HL-60 (cell line): ENCODE measurements at regions not wholly inside any gene's neighbourhood (a gene's known extent, or its start where the extent isn't known, plus 50 kb on each side); places are given as distances from the start of the nearest gene placed in this dataset.

Experiments
- DNase-seq, 2 experiments: peaks; one replicate each; pipeline ENCODE4 v3.0.0-alpha.2; 2010 to 2020; ENCODE audit warnings: low read depth in 1 of 2, low spot score in 1 of 2
- H3K27ac ChIP-seq: fragments of 250-450 bp; sonication (Bioruptor Pico); replicated peaks from 2 replicates; pipeline ENCODE4 v1.5.1; 2020; ENCODE audit warnings: mild to moderate bottlenecking, moderate library complexity
- H3K27me3 ChIP-seq: fragments of 250-450 bp; sonication (Bioruptor Pico); 2 replicates; pipeline ENCODE4 v1.5.1; 2021; ENCODE audit warnings: mild to moderate bottlenecking, moderate library complexity; ENCODE audit not compliant: insufficient read depth, poor library complexity, severe bottlenecking
- H3K4me3 ChIP-seq: replicated peaks from 2 replicates; pipeline ENCODE4 v1.5.1; 2011; ENCODE audit warnings: mild to moderate bottlenecking, control low read depth, low read length; ENCODE audit not compliant: insufficient read depth
- GABPA ChIP-seq: IDR thresholded peaks from 2 replicates; pipeline ENCODE4 v1.6.1; 2012; ENCODE audit warnings: low read depth
- POLR2AphosphoS5 ChIP-seq: IDR thresholded peaks from 2 replicates; pipeline ENCODE4 v1.6.1; 2012; ENCODE audit warnings: low read depth
- SPI1 ChIP-seq: IDR thresholded peaks from 2 replicates; pipeline ENCODE4 v1.6.1; 2012; ENCODE audit warnings: low read depth, mild to moderate bottlenecking, borderline replicate concordance
- TF ChIP-seq, protein P1 (sequence below): IDR thresholded peaks from one replicate; pipeline ENCODE4 v1.5.1; 2011; ENCODE audit warnings: low read length, control low read depth, inconsistent platforms; ENCODE audit not compliant: insufficient read depth
- TF ChIP-seq, protein P2 (sequence below): IDR thresholded peaks from 2 replicates; pipeline ENCODE4 v1.6.1; 2012; ENCODE audit warnings: low read depth; ENCODE audit not compliant: insufficient replicate concordance

DNA sequence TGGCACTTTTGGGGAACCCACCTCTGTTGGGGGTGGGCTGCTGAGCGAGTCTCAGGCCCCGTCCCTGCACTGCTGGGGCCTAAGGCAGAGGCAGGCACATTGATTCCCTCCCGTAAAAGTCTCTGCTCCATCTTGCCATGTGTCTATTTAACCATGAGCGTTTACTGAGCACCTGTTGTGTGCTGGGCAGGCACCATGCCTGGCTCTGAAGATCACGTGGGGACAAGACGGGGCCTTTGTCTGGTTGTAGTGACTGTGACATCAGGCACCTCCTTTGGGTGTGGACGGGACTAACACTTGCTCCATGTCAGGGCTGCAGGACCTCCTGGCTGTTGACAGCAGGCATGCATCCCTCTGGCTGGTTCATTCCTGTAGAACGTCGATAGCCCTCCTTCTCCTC lies 204.7 kb upstream of the CIBAR2 start:
- H3K4me3 ChIP-seq, result no peak overlapping the region
- TF ChIP-seq, protein P1, sequence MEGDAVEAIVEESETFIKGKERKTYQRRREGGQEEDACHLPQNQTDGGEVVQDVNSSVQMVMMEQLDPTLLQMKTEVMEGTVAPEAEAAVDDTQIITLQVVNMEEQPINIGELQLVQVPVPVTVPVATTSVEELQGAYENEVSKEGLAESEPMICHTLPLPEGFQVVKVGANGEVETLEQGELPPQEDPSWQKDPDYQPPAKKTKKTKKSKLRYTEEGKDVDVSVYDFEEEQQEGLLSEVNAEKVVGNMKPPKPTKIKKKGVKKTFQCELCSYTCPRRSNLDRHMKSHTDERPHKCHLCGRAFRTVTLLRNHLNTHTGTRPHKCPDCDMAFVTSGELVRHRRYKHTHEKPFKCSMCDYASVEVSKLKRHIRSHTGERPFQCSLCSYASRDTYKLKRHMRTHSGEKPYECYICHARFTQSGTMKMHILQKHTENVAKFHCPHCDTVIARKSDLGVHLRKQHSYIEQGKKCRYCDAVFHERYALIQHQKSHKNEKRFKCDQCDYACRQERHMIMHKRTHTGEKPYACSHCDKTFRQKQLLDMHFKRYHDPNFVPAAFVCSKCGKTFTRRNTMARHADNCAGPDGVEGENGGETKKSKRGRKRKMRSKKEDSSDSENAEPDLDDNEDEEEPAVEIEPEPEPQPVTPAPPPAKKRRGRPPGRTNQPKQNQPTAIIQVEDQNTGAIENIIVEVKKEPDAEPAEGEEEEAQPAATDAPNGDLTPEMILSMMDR, result no peak
- no peak for TF ChIP-seq GABPA
- TF ChIP-seq SPI1, result no peak
- TF ChIP-seq, protein P2, sequence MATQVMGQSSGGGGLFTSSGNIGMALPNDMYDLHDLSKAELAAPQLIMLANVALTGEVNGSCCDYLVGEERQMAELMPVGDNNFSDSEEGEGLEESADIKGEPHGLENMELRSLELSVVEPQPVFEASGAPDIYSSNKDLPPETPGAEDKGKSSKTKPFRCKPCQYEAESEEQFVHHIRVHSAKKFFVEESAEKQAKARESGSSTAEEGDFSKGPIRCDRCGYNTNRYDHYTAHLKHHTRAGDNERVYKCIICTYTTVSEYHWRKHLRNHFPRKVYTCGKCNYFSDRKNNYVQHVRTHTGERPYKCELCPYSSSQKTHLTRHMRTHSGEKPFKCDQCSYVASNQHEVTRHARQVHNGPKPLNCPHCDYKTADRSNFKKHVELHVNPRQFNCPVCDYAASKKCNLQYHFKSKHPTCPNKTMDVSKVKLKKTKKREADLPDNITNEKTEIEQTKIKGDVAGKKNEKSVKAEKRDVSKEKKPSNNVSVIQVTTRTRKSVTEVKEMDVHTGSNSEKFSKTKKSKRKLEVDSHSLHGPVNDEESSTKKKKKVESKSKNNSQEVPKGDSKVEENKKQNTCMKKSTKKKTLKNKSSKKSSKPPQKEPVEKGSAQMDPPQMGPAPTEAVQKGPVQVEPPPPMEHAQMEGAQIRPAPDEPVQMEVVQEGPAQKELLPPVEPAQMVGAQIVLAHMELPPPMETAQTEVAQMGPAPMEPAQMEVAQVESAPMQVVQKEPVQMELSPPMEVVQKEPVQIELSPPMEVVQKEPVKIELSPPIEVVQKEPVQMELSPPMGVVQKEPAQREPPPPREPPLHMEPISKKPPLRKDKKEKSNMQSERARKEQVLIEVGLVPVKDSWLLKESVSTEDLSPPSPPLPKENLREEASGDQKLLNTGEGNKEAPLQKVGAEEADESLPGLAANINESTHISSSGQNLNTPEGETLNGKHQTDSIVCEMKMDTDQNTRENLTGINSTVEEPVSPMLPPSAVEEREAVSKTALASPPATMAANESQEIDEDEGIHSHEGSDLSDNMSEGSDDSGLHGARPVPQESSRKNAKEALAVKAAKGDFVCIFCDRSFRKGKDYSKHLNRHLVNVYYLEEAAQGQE, result no peak
- no peak for TF ChIP-seq POLR2AphosphoS5
- H3K27ac ChIP-seq, result no peak overlapping the region
- no peak for DNase-seq
- no peaks in the 10 kb centered on the region for H3K27me3 ChIP-seq

DNA sequence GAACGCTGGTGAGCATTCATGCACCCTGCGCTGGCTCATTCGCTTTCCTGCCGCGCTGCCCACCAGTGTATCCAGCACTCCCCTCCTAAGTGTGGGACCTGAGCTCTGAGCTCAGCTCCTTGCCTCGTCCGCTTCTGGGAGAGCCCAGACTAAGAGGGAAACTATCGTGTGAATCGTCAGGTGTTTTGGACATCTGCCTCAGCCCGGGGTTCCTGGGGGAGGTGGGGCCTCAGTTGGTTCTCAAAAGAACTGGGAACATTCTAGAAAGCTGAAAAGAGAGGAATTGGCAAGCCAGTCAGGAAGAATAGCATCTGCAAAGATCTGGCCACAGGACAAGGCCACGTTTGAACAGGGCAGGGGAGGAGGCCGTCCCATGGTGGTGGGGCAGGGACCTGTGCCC lies 205.4 kb upstream of the CIBAR2 start:
- H3K4me3 ChIP-seq, result no peak overlapping the region
- DNase-seq, result no peak
- TF ChIP-seq POLR2AphosphoS5, result no peak
- TF ChIP-seq, protein P1, result no peak
- TF ChIP-seq GABPA, result no peak
- TF ChIP-seq SPI1, result no peak
- TF ChIP-seq, protein P2, result no peak
- no peaks in the 10 kb centered on the region for H3K27me3 ChIP-seq
- H3K27ac ChIP-seq, result no peak overlapping the region

DNA sequence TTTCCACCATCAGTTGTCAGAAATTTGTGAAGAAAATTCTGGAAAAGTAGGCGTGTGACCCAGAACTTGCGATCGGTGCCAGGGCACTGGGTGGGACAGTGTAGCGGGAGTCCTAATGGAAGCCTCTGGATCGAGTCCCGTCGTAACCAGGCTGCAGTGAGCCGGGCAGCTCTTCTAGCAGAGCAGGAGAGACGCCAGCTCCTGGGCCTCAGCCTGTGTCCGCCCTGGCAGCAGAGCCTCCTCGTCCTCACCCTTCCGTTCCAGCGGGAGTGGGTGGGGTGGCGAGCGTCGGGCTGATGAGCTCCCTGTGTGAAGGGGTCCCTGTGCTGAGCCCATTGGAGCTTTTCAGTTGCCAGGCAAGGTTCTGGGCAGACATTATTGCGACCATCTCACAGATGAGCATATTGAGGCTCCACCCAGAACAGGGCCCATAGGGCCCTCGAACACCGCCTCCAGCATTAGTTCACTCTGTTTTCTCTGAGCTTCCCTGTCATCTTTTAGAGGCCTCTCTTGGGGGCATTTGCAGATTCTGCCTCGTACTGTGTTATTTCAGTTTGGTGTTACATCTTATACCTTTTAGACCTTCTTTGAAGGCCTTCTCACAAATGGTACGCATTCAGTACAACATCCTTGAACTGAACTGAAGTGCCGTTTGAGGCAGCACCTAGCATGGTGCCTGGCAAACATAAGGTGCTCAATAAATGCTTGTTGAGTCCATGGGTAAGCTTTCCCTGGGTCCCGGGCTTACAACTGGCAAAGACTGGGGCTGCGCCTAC lies 207.1 kb upstream of the CIBAR2 start:
- no peak for DNase-seq
- TF ChIP-seq, protein P1, result no peak
- TF ChIP-seq, protein P2, result no peak
- TF ChIP-seq SPI1, result no peak
- TF ChIP-seq GABPA, result no peak
- TF ChIP-seq POLR2AphosphoS5, result no peak
- no peaks in the 10 kb centered on the region for H3K27me3 ChIP-seq

More for the DNA sequence above, 207.1 kb upstream of the CIBAR2 start:
- Histone ChIP-seq H3K27ac (no peak overlapping the region), H3K4me3 (no peak overlapping the region)
